HG02981 (cell line): ENCODE measurements at regions not wholly inside any gene's neighbourhood (a gene's known extent, or its start where the extent isn't known, plus 50 kb on each side); places are given as distances from the start of the nearest gene placed in this dataset.

Experiments used
- ATAC-seq: cut with Tn5 transposase; IDR thresholded peaks from one replicate; pipeline ENCODE4 v1.9.1; 2021; ENCODE audit warnings: mild to moderate bottlenecking, moderate library complexity; ENCODE audit not compliant: unreplicated experiment

- no peak for ATAC-seq
Observed at GRCh38 chrX:134747006-134747405, 50.0 kb downstream of the PABIR2 start.

DNA sequence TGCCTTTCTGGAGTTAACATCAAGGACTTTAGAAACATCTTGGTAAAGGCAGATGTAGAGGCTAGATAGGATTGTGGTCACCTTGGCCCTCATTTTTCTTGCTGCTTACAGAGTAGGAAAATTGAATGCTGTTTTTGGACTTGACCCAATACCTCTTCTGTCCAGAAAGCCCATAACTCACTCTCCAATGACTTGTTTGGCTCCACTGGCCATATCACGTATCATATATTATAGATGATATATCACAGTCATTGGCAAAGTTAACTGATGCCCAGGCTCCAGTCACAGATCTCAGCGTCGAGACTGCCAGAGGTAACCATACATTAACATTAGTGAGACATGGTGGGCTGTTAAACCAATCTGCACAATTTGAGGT lies 50.6 kb downstream of the PABIR2 start:
- ATAC-seq, result no peak

GRCh38 chrX:134745636-134746409 lies 51.2 kb downstream of the PABIR2 start:
- no peak for ATAC-seq

- ATAC-seq, result no peak
Observed at GRCh38 chrX:134743091-134743490, 53.9 kb downstream of the PABIR2 start.

- ATAC-seq, result no peak
Observed at GRCh38 chrX:134742573-134742972, 54.4 kb downstream of the PABIR2 start.

DNA sequence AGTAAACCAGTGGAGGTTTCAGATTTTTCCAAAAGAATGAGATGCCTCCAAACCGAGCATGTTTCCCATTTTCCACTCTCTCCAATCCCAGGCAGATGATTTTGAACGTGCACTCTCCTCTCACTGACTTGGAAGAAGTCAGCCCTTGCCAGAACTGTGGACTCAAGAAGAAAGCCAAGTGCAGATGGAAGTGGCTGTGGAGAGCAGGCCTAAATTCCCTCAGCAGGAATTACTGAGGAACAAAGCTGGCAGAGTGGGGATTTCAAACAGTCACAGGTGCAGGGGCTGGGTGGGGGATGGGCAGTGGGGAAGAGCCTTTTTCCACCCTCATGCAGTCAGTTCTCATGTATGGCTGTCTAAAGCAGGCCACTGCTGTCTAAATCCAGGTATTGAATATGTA lies 55.3 kb downstream of the PABIR2 start:
- ATAC-seq, result no peak

GRCh38 chrX:134738986-134739740 lies 57.8 kb downstream of the PABIR2 start:
- no peak for ATAC-seq

DNA sequence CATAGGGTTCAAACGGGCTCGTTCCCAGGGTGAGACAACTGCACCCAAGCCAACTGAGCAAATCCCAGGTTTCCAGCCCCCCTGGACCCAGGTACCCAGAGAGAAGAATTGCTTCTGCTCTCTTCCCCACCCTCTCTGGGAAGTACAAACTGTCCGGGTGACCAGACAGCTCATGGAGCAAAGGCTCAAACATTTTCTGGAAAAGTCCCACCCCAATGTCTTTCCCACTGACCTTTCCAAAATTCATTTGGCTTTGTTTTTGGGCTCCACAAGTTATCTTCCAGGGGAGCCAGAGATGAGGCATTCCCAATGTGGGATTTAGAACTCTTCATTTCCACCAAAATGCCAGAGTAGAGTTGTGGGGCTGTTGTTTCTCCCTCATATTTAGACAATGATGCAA lies 58.6 kb downstream of the PABIR2 start:
- ATAC-seq, result no peak

DNA sequence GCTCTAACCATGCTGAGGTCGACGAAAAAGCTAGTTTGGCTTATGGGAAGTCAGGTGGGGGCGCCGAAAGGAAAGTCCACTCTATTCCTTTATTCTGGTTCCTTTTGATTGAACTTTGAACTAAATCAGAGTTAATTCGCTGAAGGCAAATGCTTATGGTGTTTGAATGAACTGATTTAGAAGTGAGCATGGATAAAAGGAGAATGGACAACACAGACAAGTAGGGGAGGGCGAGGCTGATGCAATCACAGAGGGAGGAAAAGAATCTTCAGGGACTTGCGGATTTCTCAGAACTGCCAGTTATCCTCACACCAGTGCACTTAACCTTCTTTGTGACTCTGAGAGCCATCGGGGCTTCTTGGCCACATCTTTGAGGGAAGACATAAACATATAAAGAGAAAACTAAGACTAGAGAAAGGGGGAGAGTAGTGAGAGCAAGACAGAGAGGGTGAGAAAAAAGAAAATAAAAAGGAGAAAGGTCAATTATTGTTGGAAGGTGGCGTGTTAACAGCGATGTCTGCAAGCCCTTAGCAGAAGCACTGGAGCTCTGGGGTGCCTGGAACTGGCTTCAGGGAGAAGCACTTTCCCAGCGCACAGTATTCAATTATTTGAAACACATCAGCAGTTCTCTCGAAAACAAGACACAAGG lies 59.2 kb downstream of the PABIR2 start:
- no peak for ATAC-seq

- no peak for ATAC-seq
Observed at GRCh38 chrX:134737061-134737460, 59.9 kb downstream of the PABIR2 start.

DNA sequence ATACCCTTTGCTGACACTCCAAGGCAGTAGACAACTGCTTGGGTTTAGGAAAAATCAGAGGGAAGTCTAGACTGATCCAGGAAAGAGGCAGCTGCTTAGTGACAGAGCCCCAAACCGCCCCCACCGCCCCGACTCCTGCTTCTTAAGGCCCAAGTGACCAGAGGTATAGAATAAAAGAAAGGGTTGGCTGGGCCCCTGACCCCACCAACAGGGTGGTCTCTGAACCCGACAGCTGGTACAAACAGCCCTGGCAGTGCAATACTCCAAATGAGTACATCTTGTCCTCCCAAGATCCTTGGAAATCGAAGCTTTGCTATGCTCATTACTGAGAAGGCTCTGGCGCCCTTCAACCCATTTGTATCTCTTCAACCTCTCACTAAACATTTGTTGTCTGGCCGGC lies 60.6 kb downstream of the PABIR2 start:
- no peak for ATAC-seq

DNA sequence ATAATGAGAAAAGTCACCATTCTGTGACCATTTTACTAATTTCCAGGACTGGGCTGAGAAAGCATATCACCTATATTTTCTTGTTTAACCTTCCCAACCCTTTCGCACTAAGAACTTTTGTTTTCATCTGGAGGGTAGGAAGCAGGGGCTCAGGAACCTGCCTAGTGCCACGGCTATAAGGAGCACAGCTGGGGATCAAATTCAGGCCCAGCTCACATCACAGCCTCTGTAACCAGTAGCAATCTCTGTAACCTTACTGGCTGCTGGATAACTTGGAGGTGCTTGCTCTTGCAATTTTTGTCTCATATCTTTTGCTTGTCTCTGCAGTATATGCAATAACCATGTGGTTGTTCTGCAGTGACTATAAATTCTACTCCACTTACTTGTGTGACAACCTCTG lies 62.0 kb downstream of the PABIR2 start:
- no peak for ATAC-seq

GRCh38 chrX:134734466-134734952 lies 62.5 kb downstream of the PABIR2 start:
- no peak for ATAC-seq

GRCh38 chrX:134733591-134733990 lies 63.4 kb downstream of the PABIR2 start:
- no peak for ATAC-seq

DNA sequence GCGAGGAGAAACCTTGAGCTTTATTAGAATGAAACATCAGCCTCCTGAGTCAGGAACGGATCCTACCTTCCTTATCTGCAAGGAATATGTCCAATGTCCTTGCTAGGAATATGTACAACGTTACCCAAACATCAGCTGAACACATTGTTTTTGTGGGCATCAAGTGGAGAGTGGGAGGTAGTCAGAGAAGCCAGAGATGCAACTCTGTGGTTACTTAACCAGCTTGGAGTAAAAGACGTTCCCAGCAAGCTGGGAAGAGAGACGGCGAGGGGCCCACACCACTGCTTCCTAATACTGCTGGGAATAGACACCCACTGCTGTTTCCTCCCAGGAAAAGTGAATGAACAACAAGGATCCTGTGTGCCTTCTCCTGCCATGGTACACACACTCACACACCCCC lies 64.3 kb downstream of the PABIR2 start:
- no peak for ATAC-seq

DNA sequence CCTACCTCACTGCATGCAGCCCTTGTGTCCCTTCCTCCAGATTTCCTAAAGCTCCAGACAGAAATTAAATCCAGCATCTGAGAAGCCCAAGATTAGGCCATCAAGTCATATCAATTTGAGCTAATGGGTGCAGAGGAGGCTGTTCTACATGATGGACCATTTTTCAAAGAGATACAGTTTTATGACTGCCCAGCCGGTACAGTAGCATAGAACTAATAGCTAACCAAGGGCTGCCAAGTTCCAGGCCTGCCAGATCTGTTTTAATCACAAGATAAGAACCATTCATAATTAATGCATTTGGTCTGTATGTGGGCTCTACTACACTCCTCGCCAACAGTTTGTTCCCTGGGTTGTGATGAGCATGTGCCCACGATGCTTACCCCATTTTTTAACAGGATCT lies 64.9 kb downstream of the PABIR2 start:
- no peak for ATAC-seq

DNA sequence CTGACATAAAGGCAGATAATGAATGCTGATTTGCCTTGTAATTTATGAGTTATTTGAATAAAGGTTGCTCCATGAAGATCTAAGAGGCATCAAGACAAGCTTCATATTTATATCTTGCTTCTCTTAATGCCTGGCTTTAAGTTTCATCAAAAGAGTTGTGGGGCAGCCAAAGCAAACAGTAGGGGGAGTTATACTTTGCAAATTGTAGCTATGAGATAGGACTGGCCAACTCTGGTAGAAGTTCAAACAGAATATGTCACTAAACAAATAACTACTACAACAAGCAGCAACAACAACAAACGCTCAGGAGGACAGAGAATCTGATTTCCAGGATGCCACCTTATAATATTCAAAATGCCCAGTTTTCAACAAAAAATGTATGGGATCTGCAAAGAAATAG lies 69.1 kb upstream of the PLAC1 start:
- ATAC-seq, result no peak

DNA sequence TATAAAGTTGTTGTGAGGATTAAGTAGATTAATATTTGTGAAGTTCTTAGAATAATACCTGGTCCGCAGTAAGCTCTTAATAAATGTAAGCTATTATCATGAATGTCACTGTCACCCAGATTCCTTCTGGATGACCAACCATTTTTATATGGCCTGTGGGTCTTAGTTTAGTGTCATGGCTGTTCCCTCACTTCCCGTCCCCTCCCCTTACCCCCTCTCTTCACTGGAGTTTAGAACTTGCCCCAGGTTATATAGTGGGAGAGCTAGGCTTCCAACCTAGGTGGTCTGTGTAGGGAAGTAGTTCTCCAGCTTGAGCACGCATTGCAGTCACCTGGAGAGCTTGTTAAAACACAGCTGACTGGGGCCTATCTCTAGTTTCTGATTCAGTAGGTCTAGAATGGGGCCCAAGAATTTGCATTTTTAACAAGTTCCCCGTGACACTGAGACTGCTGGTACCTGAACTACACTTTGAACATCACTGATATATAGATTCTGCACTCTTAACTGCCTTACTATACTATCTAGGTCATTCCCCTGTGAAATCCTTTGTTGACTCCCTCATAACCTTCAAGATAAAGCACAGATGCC lies 66.9 kb upstream of the PLAC1 start:
- ATAC-seq, result no peak

GRCh38 chrX:134721766-134722532 lies 63.7 kb upstream of the PLAC1 start:
- ATAC-seq, result no peak

GRCh38 chrX:134718966-134719317 lies 60.7 kb upstream of the PLAC1 start:
- peak; percentile 87 for ATAC-seq
